ENCODE measurements at regions not wholly inside any gene's neighbourhood (a gene's known extent, or its start where the extent isn't known, plus 50 kb on each side); places are given as distances from the start of the nearest gene placed in this dataset.

DNA sequence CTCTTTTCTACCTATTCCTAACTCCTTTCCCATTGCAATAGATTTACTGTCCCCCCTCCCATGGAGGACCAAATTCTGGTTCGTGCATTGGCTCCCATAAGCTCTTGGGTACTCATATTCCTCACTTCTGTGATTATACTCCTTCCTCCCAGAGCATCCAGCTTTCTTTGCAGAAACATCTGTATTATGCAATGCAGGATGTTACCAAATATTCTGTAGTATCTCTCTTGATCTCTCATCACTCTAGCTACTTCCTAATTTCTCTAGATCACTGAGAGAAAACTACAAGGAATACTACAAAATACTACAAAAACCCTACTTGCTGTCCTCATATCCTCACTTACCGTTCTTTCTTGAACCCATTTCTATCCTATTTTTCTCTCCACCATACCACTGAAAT lies 395.9 kb upstream of the HS3ST1 start:
- TF ChIP-seq, protein P1, sequence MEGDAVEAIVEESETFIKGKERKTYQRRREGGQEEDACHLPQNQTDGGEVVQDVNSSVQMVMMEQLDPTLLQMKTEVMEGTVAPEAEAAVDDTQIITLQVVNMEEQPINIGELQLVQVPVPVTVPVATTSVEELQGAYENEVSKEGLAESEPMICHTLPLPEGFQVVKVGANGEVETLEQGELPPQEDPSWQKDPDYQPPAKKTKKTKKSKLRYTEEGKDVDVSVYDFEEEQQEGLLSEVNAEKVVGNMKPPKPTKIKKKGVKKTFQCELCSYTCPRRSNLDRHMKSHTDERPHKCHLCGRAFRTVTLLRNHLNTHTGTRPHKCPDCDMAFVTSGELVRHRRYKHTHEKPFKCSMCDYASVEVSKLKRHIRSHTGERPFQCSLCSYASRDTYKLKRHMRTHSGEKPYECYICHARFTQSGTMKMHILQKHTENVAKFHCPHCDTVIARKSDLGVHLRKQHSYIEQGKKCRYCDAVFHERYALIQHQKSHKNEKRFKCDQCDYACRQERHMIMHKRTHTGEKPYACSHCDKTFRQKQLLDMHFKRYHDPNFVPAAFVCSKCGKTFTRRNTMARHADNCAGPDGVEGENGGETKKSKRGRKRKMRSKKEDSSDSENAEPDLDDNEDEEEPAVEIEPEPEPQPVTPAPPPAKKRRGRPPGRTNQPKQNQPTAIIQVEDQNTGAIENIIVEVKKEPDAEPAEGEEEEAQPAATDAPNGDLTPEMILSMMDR (IDR thresholded peaks at IDR 0.05; ENCODE audit: low read length) = no peak
- no peak for TF ChIP-seq EZH2 (optimal IDR thresholded peaks at IDR 0.05; ENCODE audit: low read depth, low read length)
- TF ChIP-seq EZH2phosphoT487 (IDR thresholded peaks at IDR 0.05; ENCODE audit: low read length) = no peak
